SH-SY5Y (cell line): ENCODE measurements at regions not wholly inside any gene's neighbourhood (a gene's known extent, or its start where the extent isn't known, plus 50 kb on each side); places are given as distances from the start of the nearest gene placed in this dataset.

ENCODE experiments used
- GATA2 ChIP-seq: IDR thresholded peaks from 2 replicates; pipeline ENCODE4 v1.6.1; 2011; ENCODE audit warnings: mild to moderate bottlenecking, low read depth, low read length
- GATA3 ChIP-seq: IDR thresholded peaks from 2 replicates; pipeline ENCODE4 v1.6.1; 2011; ENCODE audit warnings: low read depth, mild to moderate bottlenecking, low read length, moderate library complexity

DNA sequence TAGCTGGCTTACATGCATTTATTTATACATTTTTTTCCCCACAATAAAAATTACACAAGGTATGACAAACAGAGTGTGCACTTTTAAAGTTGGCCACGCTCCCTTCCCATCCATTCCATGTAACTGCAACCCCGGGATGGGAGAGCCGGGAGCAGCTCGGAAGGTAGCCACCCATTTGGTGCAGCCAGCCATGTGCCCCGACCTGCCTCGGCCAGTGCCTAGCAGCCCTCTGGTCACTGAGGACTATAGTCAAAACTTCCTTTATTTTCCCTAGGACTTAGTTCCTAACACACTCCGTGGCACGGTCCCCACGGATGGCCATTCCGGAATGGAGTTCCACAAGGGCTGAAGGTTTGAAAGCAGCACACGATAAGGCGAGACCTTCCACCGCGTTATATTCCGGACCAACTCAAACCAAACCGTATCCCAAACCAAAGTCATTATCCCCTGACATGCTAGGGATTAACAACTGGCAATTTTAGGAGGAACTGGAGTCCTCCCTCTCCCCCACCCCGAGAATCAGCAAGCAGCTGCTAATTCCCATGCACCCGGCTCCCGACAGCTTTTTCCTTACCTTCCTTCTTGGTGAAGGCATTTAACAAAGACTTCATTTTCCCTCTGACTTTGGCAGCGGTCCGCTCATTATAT, 426.4 kb downstream of the SHANK2 start:
- TF ChIP-seq GATA2 (no peak), GATA3 (no peak)
